ENCODE measurements at regions not wholly inside any gene's neighbourhood (a gene's known extent, or its start where the extent isn't known, plus 50 kb on each side); places are given as distances from the start of the nearest gene placed in this dataset.
"Not testable (repeated sequence)": the region's sequence is repeated elsewhere in the genome, so short reads cannot be mapped to it uniquely, and the experiment has no call there.

GRCh38 chrX:26559855-26560254 lies 343.9 kb downstream of the MAGEB5 start:
- peaks cover 7% of the 10 kb centered on the region; the same call in 1 of the 2 replicates for H3K9me3 ChIP-seq (ENCODE audit: control insufficient read depth, insufficient read depth, low read length)
- ChIA-PET CTCF (no interaction called here), POLR2A (no interaction called here)
- no peak overlapping the region for H3K4me3 ChIP-seq (ENCODE audit: low read depth, low read length)
- DNase-seq (ENCODE audit: low read depth, low spot score), result no peak
- TF ChIP-seq CTCF (IDR thresholded peaks at IDR 0.05; ENCODE audit: low read depth, low read length), result no peak
- no peak overlapping the region for H3K27ac ChIP-seq (ENCODE audit: low read depth, low read length)
- no peaks in the 10 kb centered on the region for H3K27me3 ChIP-seq (ENCODE audit: control insufficient read depth, insufficient read depth, low read length)

GRCh38 chrX:26558719-26559386 lies 342.9 kb downstream of the MAGEB5 start:
- Histone ChIP-seq H3K27me3 (ENCODE audit: control insufficient read depth, insufficient read depth, low read length) (no peaks in the 10 kb centered on the region), H3K27ac (ENCODE audit: low read depth, low read length) (no peak overlapping the region), H3K9me3 (ENCODE audit: control insufficient read depth, insufficient read depth, low read length) (peaks cover 7% of the 10 kb centered on the region; the same call in 1 of the 2 replicates), H3K4me3 (ENCODE audit: low read depth, low read length) (no peak overlapping the region)
- ChIA-PET CTCF (no interaction called here), POLR2A (no interaction called here)
- DNase-seq (ENCODE audit: low read depth, low spot score), result no peak
- TF ChIP-seq CTCF (IDR thresholded peaks at IDR 0.05; ENCODE audit: low read depth, low read length), result no peak

GRCh38 chrX:26557691-26558321 lies 341.8 kb downstream of the MAGEB5 start:
- Histone ChIP-seq H3K9me3 (ENCODE audit: control insufficient read depth, insufficient read depth, low read length) (peaks cover 7% of the 10 kb centered on the region; the same call in 1 of the 2 replicates), H3K27ac (ENCODE audit: low read depth, low read length) (no peak overlapping the region), H3K4me3 (ENCODE audit: low read depth, low read length) (no peak overlapping the region), H3K27me3 (ENCODE audit: control insufficient read depth, insufficient read depth, low read length) (no peaks in the 10 kb centered on the region)
- ChIA-PET POLR2A (no interaction called here), CTCF (no interaction called here)
- DNase-seq (ENCODE audit: low read depth, low spot score), result no peak
- TF ChIP-seq CTCF (IDR thresholded peaks at IDR 0.05; ENCODE audit: low read depth, low read length), result no peak

- H3K27ac ChIP-seq (ENCODE audit: low read depth, low read length); POLR2A ChIA-PET; DNase-seq (ENCODE audit: low read depth, low spot score); H3K4me3 ChIP-seq (ENCODE audit: low read depth, low read length); H3K9me3 ChIP-seq (ENCODE audit: control insufficient read depth, insufficient read depth, low read length); H3K27me3 ChIP-seq (ENCODE audit: control insufficient read depth, insufficient read depth, low read length): not testable (repeated sequence)
- CTCF ChIA-PET, result interaction anchor here (0.6 kb wide), 1 partner anchor 1856 kb away, joined by 8 read pairs; no protein-coding TSS in a partner anchor
Measured at GRCh38 chrX:26525768-26526167, 309.8 kb downstream of the MAGEB5 start.

- H3K27ac ChIP-seq (ENCODE audit: low read depth, low read length), result no peak overlapping the region
- no peak for TF ChIP-seq CTCF (IDR thresholded peaks at IDR 0.05; ENCODE audit: low read depth, low read length)
- POLR2A ChIA-PET, result no interaction called here
- no peak overlapping the region for H3K4me3 ChIP-seq (ENCODE audit: low read depth, low read length)
- no peaks in the 10 kb centered on the region for H3K27me3 ChIP-seq (ENCODE audit: control insufficient read depth, insufficient read depth, low read length)
- CTCF ChIA-PET, result no interaction called here
- no peaks in the 10 kb centered on the region for H3K9me3 ChIP-seq (ENCODE audit: control insufficient read depth, insufficient read depth, low read length)
- DNase-seq (ENCODE audit: low read depth, low spot score), result no peak
Measured at GRCh38 chrX:26522501-26522900, 306.5 kb downstream of the MAGEB5 start.
